Activated gamma-delta T cell (primary cell): ENCODE measurements at regions not wholly inside any gene's neighbourhood (a gene's known extent, or its start where the extent isn't known, plus 50 kb on each side); places are given as distances from the start of the nearest gene placed in this dataset.
"Not testable (repeated sequence)": the region's sequence is repeated elsewhere in the genome, so short reads cannot be mapped to it uniquely, and the experiment has no call there.

ENCODE experiments used
- DNase-seq: peaks from one replicate; lab custom pipeline; 2025; lab: John Stamatoyannopoulos, UW

GRCh38 chr6:21333715-21334114 is 259.8 kb upstream of the SOX4 start:
- no peak for DNase-seq

DNA sequence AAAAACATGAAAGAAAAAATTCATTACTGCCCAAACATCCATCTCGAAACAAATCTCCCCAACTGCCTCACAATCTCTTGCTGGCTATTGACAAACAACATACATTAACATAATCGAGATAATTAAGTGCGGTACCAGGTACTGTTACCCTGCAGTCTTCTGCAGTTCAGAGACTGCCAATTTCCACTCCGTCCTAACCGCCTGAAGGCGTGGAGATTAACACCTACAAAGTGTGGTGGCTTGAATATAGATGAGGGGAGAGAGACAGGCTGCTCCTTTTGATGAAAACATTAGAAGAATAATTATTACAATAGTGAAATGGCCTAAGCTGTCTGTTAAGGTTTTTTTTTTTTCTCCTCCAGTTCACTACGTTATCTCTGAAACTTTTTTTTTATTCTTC is 258.9 kb upstream of the SOX4 start:
- no peak for DNase-seq

GRCh38 chr6:21335591-21335990 is 258.0 kb upstream of the SOX4 start:
- no peak for DNase-seq

GRCh38 chr6:21337263-21337662 is 256.3 kb upstream of the SOX4 start:
- no peak for DNase-seq

- no peak for DNase-seq
These were observed 253.0 kb upstream of the SOX4 start for GRCh38 chr6:21340573-21340972.

DNA sequence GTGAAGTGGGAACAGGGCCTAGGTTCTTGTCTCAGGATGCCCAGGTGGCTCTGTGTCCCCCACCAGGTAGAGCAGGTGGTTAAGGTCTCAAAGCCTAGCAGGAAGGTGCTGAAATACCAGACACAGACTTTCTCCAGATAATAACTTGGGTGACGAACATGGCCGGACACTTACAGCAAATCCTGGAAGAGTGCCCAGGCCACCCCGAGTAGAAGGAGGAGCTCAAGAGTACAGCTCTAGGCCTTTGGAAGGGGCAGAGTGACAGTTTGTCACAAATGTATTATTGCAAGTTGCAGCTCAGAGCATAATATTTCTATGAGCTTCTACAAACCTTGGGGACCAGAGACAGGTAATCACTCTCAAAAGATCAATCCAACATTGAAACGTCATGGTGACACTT is 251.6 kb upstream of the SOX4 start:
- DNase-seq: no peak

DNA sequence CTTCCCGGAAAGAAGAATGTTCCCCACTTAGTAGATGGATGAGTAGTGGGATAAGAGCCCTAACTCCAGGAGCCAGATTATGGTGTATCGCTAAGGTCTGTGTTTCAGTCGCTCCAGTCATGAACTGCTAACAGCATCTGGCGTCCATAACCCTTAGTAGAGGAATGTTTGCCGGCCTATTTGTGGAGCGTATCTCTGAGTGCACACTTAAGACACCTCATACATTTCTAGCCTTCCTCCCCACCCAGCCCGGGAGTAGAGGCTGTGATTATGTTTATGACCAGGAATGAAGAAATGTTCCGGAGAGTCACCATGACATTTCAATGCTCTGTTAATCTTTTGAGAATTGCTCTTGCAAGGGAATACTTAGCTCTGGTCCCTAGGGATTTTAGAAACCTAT is 251.1 kb upstream of the SOX4 start:
- DNase-seq: no peak

- DNase-seq: not testable (repeated sequence)
These were observed 247.8 kb upstream of the SOX4 start for GRCh38 chr6:21345704-21346103.

DNA sequence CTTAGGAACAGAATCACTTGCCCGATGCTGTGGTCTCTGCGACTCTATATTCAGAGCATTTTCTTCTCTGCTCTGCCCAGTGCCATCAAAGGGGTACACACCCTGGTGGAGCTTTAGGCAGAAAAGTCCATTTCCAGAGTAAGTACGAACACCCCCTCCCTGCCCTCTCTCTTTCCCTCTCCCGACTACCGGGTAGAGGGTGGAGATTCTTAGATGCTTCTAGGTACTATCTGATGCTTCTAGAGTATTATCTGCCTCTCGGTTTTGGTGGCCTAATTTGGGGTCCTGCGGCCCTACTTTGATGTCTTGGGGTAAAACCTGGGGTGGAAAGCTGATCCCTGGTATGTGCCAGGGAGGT is 245.4 kb upstream of the SOX4 start:
- no peak for DNase-seq

GRCh38 chr6:21348504-21349195 is 244.9 kb upstream of the SOX4 start:
- DNase-seq: no peak

- DNase-seq: no peak
These were observed 243.7 kb upstream of the SOX4 start for GRCh38 chr6:21349834-21350233.

- no peak for DNase-seq
These were observed 242.6 kb upstream of the SOX4 start for GRCh38 chr6:21350926-21351325.

DNA sequence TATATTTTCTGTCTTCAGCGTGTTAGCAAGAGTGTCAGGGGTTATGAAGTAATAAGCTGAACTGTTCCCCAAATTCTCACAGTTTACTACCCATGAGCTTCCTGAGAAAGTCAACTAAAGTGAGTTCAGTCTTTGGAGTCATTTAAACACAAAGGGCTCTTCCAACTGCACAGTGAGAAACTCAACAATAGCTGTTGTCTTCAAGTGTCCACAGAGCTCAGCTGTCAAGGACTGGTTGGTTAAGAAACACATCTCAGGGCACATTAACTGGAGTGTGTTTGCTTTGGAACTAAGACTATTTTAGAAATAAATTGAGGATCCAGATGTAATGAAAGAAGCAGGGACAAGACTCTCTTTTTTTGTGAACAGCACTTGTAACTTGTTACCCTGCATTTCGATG is 241.4 kb upstream of the SOX4 start:
- no peak for DNase-seq

DNA sequence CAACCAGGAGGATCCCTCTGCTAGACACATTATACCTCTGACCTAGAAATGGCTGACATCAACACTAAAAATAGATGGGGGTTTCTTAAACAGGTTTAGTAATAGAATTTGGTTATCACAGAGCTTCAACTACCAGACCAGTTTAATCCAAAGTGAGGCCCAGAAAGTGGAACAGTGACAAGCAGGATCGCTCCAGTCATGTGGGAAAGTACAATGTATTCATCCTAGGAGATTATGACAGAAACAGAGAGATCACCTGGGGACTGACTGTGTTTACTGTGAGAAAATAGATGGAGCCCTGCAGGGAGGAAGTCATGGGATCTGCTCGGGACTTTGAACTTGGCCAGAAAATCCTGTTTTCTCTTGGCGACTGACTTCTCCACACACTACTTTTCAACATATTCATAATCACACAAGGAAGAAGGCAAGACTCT is 238.7 kb upstream of the SOX4 start:
- DNase-seq: no peak

DNA sequence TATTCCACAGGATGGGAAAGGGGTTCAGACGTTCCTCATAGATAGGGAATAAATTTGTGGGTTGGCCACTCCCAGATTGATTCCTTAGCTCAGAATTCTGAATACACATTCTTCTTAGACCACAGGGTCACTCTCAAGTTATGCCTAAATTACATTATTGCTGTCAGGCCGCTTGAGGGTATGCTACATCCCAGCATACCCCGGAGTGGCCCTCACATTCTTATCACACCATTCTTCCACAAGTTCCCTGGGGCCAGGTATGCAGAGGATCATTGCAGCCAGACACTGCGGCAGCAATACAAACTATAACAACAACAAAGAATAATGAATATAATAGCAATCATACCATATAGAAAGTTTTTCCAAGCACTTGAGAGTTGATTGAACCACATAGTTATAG is 237.9 kb upstream of the SOX4 start:
- DNase-seq: no peak

- no peak for DNase-seq
These were observed 236.3 kb upstream of the SOX4 start for GRCh38 chr6:21357262-21357661.

GRCh38 chr6:21359926-21360325 is 233.6 kb upstream of the SOX4 start:
- no peak for DNase-seq

DNA sequence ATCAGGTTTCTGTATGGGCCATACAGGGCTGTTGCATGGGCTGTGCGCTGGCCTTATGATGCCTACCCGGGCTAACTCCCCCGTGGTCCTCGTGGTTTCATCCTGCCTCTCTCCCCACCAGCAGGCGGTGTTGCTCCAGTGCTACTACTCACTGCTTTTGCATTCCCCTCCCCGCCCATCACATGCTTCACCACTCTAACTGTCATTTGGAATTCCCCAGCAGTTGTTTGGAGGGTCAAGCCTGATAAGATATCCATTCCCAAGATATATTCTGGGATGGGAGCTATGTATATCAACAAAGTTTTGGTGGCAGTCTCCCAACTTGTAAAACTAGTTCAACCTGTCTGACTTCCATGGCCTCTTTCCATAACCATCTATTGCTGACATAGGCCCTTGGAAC is 233.2 kb upstream of the SOX4 start:
- DNase-seq: no peak

- DNase-seq: no peak
These were observed 226.4 kb upstream of the SOX4 start for GRCh38 chr6:21367148-21367547.

DNA sequence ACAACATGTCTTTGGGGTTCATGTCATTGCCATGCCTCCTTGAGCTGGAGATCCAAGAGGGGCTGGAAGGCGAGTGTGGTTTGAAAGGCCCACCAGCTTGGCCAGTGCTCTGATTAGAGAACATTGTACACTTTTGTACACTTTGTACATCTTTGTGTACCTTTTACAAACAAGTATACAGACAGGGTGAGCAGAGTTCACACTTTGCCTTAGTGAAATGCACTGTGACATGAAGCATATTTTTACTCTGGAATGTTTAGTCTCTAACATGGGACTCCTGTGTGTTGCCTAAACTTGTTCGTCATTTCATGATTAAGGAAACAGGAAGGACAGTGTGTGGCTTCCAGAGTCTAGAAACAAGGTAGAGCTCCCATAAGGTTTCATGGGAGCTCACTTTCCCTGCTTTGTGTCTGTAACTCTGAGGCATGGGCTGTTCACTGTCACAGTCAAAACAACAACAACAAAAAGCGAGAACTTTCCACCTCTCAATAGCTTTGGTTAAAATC is 225.8 kb upstream of the SOX4 start:
- DNase-seq: no peak

DNA sequence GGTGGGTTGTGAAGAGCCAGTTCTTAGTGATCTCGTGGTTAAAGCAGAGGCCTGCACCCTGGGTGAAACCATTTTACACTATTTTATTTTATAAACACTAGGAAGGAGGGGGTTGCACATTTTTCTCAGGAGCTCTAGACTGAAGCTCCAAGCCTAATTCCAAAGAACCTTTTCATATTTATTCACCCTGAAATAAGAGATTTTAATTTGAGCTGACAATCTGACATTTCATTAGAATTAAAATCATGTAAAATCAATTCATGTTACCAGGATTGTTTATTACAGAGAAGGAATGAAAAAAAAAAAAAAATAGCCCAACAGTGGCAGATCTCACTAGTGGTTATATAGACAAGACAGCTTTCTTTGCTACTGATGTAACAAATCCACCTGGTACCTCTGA is 222.5 kb upstream of the SOX4 start:
- no peak for DNase-seq

DNA sequence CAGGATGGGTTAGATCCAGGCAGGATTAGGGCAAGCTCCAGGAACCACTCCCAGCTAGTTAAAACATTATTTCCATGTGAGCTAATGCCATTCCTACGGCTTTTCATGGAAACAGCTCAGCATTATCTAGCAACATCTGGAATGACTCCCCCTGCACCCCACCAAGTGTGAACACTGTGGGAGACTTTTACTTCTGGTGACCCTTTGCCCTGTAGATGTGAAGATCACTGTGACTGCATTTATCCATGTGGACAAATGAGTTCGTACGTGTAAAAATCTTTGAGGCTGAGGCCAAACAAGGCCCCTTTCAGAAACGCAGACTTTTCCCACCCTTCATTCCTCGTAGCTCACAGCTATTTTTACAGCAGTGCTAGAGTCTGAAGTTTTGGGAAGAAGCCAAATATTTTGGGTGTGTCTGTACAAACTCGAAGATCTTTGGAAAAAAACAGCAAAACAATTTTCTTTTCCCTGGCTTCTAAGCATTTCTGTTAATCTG is 221.8 kb upstream of the SOX4 start:
- DNase-seq: no peak

DNA sequence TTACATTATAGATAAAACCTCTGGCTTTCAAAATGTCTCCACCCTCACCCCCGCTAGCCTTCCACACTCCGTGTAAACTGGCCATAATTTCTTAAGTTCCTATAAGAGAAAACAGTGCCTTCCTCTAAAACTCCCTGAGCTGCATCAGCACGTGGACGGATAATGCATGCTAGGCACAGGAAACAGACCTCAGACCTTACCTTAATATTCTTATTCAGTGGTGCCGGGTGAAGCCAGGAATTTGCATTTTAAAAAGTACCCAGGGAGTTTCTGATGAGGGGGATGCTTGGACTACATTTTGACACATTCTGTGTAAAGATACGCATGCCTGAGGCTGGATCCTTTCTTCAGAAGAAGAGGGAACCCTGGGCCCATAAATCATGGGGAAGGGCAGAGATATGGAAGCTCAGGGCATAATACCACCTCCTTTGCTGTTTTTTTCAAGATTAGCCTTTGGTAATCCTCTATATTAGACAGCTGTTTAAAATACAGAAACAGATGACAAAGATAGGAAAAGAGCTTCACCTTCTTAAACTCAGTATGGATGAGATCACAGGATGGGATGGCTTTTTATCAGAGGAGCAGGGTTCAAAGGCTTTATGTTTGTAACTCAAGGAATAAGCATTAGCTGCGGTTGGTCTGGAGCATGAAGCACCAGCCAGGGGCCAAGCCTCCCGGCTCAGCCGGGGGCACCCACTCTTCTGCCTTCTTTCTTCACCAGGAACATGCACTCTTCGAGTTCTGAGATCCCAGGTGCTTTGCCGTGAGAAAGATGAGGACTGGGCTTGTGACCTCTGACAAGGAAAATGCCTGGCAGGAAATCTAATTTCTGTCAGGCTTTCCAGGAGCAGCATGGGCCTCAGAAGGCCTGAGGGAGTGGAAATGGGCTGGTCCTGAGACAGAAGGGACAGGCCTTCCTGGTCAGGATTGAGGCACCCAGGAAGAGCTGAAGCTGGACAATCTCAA is 218.1 kb upstream of the SOX4 start:
- DNase-seq: no peak
